GM19468 (cell line): ENCODE measurements at regions not wholly inside any gene's neighbourhood (a gene's known extent, or its start where the extent isn't known, plus 50 kb on each side); places are given as distances from the start of the nearest gene placed in this dataset.
"Not testable (repeated sequence)": the region's sequence is repeated elsewhere in the genome, so short reads cannot be mapped to it uniquely, and the experiment has no call there.

Source experiments
- ATAC-seq: cut with Tn5 transposase; IDR thresholded peaks from one replicate; pipeline ENCODE4 v1.9.1; 2021; ENCODE audit warnings: mild to moderate bottlenecking, moderate library complexity, moderate number of reproducible peaks; ENCODE audit not compliant: unreplicated experiment; ENCODE audit errors: extremely low read depth

DNA sequence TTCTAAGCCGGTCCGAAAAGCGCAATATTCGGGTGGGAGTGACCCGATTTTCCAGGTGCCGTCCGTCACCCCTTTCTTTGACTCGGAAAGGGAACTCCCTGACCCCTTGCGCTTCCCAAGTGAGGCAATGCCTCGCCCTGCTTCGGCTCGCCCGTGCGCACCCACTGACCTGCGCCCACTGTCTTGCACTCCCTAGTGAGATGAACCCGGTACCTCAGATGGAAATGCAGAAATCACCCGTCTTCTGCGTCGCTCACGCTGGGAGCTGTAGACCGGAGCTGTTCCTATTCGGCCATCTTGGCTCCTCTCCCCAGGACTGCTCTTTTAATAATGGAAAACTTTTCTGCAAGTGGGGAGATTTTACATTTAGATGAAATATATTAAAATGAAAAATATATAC is 297.5 kb downstream of the LNPK start:
- ATAC-seq: not testable (repeated sequence)

DNA sequence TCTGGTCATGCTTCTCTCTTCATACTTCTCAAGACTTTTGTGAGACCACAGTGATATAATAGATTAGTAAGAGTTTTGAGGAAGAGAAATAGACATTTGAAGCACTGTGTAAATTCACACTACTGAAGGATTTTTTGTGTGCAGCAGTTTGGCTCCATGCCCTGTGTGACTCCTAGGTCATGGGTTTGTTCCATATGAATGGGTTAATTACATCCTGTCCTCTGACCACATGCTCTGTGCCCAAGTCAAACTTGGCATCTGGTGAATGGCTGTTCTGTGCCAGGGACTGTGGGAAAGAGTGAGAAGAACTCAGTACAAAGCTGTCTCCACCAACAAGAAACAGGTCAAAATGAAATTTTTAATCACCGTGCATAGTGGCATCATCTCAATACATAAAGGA is 304.0 kb downstream of the LNPK start:
- no peak for ATAC-seq

DNA sequence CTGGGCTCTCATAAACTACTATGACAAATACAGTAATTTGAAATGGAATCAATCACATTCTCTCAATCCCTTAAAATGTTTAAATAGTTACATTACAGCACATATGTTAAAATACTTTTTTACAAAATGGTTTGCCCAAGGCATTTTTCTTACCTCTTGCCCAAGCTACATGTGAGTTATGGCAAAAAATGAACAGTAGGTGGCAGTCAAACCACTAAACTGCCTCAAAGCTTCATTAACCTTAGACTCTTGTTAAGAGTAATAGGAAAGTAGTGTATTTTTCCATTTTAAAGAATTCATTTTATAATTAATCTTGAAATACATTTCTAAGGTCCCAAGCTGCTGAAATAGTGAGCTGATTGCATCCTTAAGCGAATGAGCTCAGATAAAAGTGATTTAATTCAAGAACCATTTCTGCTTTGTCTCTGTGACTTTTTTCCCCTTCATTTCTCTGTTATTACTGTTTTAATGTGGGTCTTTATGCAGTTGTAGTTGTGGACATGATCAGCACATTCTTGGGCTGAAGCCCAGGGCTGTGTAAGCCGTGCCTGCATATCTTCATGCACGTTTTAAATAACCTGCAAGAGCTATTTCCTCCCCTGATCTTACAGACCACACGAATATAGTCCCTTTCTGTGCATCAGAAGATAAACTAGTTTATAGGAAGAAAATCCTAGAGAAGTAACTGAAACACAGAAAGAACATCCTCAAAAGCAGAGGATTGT is 311.8 kb downstream of the LNPK start:
- no peak for ATAC-seq

GRCh38 chr2:175688243-175688642 is 313.8 kb downstream of the LNPK start:
- no peak for ATAC-seq

DNA sequence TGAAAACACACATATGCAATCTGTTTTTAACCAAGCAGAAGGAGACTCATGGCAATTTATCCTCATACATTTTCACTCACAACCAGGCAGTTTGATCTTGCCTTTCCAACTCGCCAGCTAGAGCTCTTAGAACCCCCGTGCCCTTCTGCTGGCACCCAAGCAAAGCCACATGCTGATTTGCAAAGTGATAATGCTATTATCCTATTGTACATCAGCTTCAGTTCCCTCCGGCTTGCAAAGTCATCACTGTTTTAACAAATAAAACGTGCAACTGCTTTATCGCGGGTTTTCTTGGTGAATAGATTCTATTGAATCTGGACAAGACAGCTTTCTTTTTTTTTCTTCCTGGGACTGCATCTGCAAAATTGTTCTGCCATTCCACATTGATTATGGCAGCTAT is 314.6 kb downstream of the LNPK start:
- ATAC-seq: no peak

- ATAC-seq: no peak
These were observed 316.1 kb downstream of the LNPK start for GRCh38 chr2:175686002-175686401.

DNA sequence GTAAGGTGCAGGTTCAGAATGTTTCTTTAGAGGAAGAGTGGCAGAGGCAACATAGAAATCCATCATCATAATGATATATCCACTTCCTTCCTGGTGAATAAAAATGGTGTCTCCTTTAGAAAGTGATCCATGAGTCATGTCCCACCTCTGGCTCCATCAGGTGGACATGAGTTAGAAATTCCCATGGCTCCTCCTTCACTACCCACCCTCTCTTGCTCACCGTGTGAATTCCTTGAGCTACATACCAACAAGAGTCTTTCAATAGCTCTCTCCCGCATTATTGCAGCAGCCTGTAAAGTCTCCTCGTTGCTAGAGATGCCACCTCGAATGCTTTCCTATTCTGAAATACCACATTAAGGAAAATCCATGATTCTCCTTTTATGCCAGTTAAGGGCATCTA is 317.6 kb downstream of the LNPK start:
- no peak for ATAC-seq

DNA sequence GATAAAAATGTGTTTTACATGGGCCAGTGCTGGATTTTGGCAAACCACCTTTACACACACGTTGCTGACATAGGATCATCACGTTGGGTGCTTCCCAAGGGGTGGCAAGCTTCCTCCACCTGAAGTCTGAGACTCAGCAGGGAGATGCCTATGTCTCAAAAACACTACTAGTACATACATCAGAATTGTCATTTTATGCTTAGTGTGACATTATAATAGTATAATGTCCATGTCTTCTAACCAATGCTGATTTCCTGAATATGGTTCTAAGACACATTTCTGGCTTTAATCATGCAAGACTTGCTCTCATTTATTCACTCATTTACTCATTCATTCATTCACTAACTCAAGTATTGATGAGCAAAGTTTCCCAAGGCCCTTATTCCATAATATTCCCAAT is 322.3 kb downstream of the LNPK start:
- ATAC-seq: no peak

- no peak for ATAC-seq
These were observed 322.8 kb downstream of the LNPK start for GRCh38 chr2:175679231-175679630.

- no peak for ATAC-seq
These were observed 324.2 kb downstream of the LNPK start for GRCh38 chr2:175677880-175678279.

- no peak for ATAC-seq
These were observed 325.3 kb downstream of the LNPK start for GRCh38 chr2:175676813-175677212.

DNA sequence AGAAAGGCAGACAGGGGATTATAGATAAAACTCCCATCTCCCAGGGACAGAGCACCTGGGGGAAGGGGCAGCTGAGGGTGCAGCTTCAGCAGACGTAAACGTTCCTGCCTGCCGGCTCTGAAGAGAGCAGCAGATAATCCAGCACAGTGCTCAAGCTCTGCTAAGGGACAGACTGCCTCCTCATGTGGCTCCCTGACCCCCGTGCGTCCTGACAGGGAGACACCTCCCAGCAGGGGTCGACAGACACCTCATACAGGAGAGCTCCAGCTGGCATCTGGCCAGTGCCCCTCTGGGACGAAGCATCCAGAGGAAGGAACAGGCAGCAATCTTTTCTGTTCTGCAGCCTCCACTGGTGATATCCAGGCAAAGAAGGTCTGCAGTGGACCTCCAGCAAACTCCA is 333.3 kb downstream of the LNPK start:
- ATAC-seq: not testable (repeated sequence)

DNA sequence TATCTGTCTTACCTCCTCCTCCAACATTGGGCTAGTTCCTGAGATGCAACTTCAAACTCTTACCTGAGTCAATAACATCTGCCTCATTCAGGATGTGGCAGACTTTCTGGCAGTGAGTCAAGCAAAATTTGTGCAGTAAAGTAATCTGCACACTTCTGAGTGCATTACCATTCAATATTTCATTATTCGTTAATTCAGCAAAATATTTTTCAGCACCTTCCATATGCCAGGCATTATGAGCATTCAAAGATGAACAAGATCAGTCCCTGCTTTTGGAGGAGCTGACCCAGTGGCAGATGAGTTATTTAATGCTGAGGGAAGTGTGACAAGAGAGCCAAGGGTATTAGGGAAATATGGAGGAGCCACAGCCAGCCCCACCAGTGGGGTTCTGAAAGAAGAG is 339.7 kb downstream of the LNPK start:
- no peak for ATAC-seq

DNA sequence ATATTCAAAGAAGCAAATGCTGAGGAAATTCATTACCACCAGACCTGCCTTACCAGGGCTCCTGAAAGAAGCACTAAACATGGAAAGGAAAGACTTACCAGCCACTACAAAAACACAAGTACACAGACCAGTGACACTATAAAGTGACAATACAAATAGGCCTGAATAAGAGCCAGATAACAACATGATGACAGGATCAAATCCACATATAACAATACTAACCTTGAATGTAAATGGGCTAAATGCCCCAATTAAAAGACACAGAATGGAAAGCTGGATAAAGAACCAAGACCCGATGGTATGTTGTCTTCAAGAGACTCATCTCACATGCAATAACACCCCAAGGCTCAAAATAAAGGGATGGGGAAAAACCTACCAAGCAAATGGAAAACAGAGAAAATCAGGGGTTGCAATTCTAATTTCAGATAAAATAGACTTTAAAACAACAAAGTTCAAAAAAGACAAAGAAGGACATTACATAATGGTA is 353.4 kb downstream of the LNPK start:
- no peak for ATAC-seq

DNA sequence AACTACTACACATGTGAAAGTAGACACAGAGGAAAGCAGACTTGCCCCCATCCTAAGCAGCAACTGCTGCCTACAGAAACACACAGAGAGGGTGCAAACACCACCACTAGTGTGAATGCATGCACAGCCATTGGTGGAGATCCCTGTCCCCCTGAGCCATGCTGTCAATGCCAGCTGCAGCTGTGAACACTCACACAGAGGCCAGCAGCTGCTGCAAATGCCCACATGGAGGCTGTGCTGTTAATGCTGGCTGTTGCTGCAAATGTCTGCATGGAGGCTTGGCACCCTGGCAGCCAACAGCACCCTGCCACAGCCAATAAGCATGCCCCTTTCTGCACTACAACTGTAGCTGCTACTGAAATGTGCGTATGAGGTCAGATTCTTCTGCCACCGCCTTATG is 355.0 kb downstream of the LNPK start:
- no peak for ATAC-seq

GRCh38 chr2:175640655-175641054 is 361.4 kb downstream of the LNPK start:
- ATAC-seq: no peak

DNA sequence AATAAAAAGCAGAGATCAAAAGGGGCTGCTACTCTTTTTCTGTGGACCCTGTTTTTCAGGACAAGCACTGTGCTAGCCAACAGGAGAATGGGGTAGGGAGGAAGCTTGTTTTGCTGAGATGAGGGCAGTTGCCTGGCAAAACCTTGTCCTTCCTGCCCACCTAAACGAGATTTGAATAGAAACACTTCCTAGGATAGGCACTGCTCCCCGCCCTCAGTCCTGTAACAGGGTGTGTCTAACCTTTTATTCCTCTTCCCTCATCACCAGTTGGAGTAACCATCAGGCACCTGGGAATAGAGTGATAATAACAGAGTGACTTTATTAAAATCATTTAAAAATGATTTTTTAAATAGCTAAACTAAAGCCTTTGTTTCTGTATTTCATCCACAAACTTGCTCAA is 368.8 kb downstream of the LNPK start:
- ATAC-seq: no peak

DNA sequence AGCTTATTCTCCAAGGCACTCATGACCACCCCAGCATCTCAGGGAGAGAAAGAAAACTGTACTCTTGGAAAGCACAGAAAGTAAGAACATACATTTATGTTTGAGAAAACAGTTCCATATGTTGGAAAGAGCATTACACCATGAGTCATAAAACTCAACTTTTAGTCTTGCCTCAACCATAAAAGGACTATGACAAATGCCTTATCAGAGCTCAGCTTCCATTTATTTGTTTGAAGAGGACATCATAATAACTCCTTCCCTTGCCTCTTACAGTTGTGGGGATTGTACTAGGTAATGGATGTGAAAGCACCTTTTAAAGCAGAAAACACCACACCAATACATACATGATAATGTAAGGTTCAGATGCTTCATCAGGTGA is 370.8 kb downstream of the LNPK start:
- no peak for ATAC-seq

DNA sequence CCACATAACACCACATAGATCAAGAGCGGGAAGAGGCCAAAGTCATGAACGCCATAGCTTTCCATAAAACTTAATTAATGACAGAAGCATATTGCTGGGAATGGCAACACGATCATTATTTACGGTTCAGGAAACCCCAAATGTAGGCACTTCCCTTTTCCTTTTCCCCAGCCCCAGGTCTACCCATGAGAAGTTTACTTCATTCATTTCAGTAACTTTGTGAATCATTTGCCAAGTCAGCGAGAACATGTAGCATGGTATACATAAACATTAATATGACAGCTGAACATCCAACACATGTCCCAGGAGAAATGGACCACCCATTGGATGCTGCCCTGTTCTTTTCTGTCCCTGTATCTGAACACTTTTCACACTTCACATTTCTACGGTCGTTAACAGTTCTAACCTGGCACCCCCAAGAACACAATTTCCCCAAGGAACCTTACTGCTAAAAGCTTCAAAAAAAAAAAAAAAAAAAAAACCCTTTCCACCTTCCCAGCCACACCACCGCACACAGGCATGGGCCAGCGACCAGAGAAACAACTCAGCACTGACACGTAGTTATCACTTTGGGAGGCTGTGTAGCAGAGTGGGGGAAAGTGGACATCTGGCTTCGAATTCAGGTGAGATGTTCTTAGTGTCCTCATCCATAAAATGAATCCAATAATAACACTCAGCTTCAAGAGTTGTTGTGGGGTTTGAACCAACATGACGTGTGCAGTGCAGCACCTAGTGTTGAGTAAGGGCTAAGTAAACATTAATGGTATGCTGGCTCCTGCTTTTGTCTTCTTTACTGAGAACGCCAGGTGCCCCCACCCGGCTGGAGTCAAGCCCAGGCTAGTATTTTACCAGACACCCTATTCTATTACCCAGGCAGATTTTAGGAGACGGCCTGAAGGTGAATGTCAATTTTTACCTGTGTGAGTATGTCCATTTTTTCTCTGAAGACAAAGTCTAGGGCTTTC is 371.5 kb downstream of the LNPK start:
- no peak for ATAC-seq

DNA sequence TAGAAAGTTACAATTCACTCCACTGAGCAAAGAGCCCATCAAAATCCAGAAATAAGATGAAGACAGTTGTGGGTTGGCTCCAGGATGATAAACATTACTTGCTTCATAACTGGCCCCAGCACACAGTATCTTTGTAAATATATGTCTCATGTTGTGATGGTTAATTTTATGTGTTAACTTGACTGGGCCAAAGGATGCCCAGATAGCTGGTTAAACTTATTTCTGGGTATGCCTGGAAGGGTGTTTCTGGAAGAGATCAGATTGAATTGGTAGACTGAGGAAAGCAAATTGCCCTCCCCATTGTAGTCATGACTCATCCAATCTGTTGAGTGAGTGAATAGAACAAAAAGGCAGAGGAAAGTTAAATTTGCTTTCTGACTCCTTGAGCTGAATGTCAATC is 373.8 kb downstream of the LNPK start:
- ATAC-seq: no peak

DNA sequence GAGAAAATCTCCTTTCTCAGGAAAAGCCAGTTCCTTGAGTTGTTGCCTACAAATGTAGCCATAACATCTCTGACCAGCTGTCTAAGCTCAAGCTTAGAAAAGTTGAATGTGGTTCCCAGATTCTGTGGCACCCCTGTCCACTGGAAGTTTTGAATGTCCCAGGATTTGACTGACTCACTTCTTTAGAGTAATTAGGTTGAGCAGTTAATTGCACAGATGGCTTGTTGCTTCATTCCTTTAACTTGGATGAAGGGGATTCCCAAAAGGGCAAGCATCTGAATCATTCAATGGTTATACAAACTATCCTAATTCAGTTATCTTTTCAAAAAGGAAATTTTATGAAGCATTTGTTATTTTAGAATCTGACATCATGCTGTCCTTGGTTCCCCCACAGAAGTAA is 374.7 kb downstream of the LNPK start:
- ATAC-seq: no peak
